ENCODE measurements at regions not wholly inside any gene's neighbourhood (a gene's known extent, or its start where the extent isn't known, plus 50 kb on each side); places are given as distances from the start of the nearest gene placed in this dataset.

GRCh38 chr14:85061256-85061655 lies 468.7 kb upstream of the FLRT2 start:
- no peak for TF ChIP-seq SIN3A (IDR thresholded peaks at IDR 0.05; ENCODE audit: borderline replicate concordance, insufficient read depth, low read length)
- no peak for TF ChIP-seq REST (IDR thresholded peaks at IDR 0.05; ENCODE audit: insufficient read depth in 1 of 2, low read depth in 2 of 2, low read length in 2 of 2)

GRCh38 chr14:85063747-85064146 lies 466.2 kb upstream of the FLRT2 start:
- TF ChIP-seq REST (IDR thresholded peaks at IDR 0.05; ENCODE audit: insufficient read depth in 1 of 2, low read depth in 2 of 2, low read length in 2 of 2) (no peak), SIN3A (IDR thresholded peaks at IDR 0.05; ENCODE audit: borderline replicate concordance, insufficient read depth, low read length) (no peak), FOXP2 (optimal IDR thresholded peaks at IDR 0.05; ENCODE audit: borderline replicate concordance, extremely low read depth, extremely low read length, insufficient read depth) (no peak), TAF1 (IDR thresholded peaks at IDR 0.05; ENCODE audit: borderline replicate concordance, insufficient read depth, low read length) (no peak), POLR2AphosphoS5 (IDR thresholded peaks at IDR 0.05; ENCODE audit: low read depth, low read length) (no peak)

GRCh38 chr14:85071447-85071846 lies 458.5 kb upstream of the FLRT2 start:
- no peak for TF ChIP-seq REST (IDR thresholded peaks at IDR 0.05; ENCODE audit: insufficient read depth in 1 of 2, low read depth in 2 of 2, low read length in 2 of 2)
- TF ChIP-seq SIN3A (IDR thresholded peaks at IDR 0.05; ENCODE audit: borderline replicate concordance, insufficient read depth, low read length), result no peak
- TF ChIP-seq TAF1 (IDR thresholded peaks at IDR 0.05; ENCODE audit: borderline replicate concordance, insufficient read depth, low read length), result no peak
- TF ChIP-seq POLR2AphosphoS5 (IDR thresholded peaks at IDR 0.05; ENCODE audit: low read depth, low read length), result no peak

GRCh38 chr14:85074955-85075354 lies 455.0 kb upstream of the FLRT2 start:
- TF ChIP-seq TAF1 (IDR thresholded peaks at IDR 0.05; ENCODE audit: borderline replicate concordance, insufficient read depth, low read length) (no peak), POLR2AphosphoS5 (IDR thresholded peaks at IDR 0.05; ENCODE audit: low read depth, low read length) (no peak), FOXP2 (optimal IDR thresholded peaks at IDR 0.05; ENCODE audit: borderline replicate concordance, extremely low read depth, extremely low read length, insufficient read depth) (no peak), REST (IDR thresholded peaks at IDR 0.05; ENCODE audit: insufficient read depth in 1 of 2, low read depth in 2 of 2, low read length in 2 of 2) (no peak), SIN3A (IDR thresholded peaks at IDR 0.05; ENCODE audit: borderline replicate concordance, insufficient read depth, low read length) (no peak)

GRCh38 chr14:85075694-85076476 lies 454.1 kb upstream of the FLRT2 start:
- TF ChIP-seq SIN3A (IDR thresholded peaks at IDR 0.05; ENCODE audit: borderline replicate concordance, insufficient read depth, low read length) (no peak), TAF1 (IDR thresholded peaks at IDR 0.05; ENCODE audit: borderline replicate concordance, insufficient read depth, low read length) (no peak), FOXP2 (optimal IDR thresholded peaks at IDR 0.05; ENCODE audit: borderline replicate concordance, extremely low read depth, extremely low read length, insufficient read depth) (no peak), POLR2AphosphoS5 (IDR thresholded peaks at IDR 0.05; ENCODE audit: low read depth, low read length) (no peak), REST (IDR thresholded peaks at IDR 0.05; ENCODE audit: insufficient read depth in 1 of 2, low read depth in 2 of 2, low read length in 2 of 2) (no peak)
